ENCODE measurements at regions not wholly inside any gene's neighbourhood (a gene's known extent, or its start where the extent isn't known, plus 50 kb on each side); places are given as distances from the start of the nearest gene placed in this dataset.

DNA sequence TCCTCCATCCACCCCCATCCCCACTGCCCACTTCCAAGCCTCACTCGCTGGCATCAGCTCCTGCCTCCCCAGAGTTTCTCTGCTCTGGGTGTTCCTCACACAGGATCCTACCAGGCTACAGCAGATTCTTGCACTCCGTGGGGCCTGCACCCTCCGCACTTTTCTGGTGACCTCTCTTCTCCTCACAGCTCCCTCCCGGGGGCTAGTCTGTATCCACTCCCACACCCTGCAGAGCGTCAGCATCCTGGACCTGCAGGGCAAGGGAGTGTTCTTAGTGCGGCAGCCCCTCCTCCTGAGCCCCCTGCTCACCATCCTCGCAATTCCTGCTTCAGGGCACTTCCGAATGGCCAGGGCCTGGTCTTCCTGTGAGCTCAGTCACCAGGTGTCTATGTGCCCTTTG is 224.2 kb downstream of the DLL1 start:
- TF ChIP-seq ZNF274 (IDR thresholded peaks at IDR 0.05; ENCODE audit: low read depth, low read length) (no peak), YY1 (IDR thresholded peaks at IDR 0.05; ENCODE audit: insufficient read depth, insufficient read length) (no peak)

All from NT2/D1 (cell line).